Mesothelial cell of epicardium (in vitro differentiated cells): ENCODE measurements at regions not wholly inside any gene's neighbourhood (a gene's known extent, or its start where the extent isn't known, plus 50 kb on each side); places are given as distances from the start of the nearest gene placed in this dataset.

Source experiments
- DNase-seq, 2 experiments: peaks; one replicate each; pipeline ENCODE4 v3.0.0; 2021; ENCODE audit warnings: low spot score in 2 of 2; ENCODE audit not compliant: unreplicated experiment in 2 of 2
- H3K27ac Mint-ChIP-seq: 2 replicates; pipeline ENCODE4 v1.8.0; 2021; ENCODE audit warnings: mixed read lengths
- H3K27me3 Mint-ChIP-seq: 2 replicates; pipeline ENCODE4 v1.8.0; 2021; ENCODE audit warnings: low read depth, mixed read lengths
- H3K36me3 Mint-ChIP-seq: 2 replicates; pipeline ENCODE4 v1.8.0; 2021; ENCODE audit warnings: mixed read lengths
- H3K4me1 Mint-ChIP-seq: 2 replicates; pipeline ENCODE4 v1.8.0; 2021; ENCODE audit warnings: mixed read lengths
- H3K4me3 Mint-ChIP-seq: 2 replicates; pipeline ENCODE4 v1.8.0; 2021; ENCODE audit warnings: mild to moderate bottlenecking, moderate library complexity, mixed read lengths
- H3K9me3 Mint-ChIP-seq: 2 replicates; pipeline ENCODE4 v1.8.0; 2021; ENCODE audit warnings: mixed read lengths
- TF ChIP-seq, protein P1 (sequence below): fragments of 200-600 bp; sonication (generic); IDR thresholded peaks from one replicate; pipeline ENCODE4 v1.5.0; 2021; ENCODE audit warnings: antibody characterized with exemption; ENCODE audit not compliant: unreplicated experiment

DNA sequence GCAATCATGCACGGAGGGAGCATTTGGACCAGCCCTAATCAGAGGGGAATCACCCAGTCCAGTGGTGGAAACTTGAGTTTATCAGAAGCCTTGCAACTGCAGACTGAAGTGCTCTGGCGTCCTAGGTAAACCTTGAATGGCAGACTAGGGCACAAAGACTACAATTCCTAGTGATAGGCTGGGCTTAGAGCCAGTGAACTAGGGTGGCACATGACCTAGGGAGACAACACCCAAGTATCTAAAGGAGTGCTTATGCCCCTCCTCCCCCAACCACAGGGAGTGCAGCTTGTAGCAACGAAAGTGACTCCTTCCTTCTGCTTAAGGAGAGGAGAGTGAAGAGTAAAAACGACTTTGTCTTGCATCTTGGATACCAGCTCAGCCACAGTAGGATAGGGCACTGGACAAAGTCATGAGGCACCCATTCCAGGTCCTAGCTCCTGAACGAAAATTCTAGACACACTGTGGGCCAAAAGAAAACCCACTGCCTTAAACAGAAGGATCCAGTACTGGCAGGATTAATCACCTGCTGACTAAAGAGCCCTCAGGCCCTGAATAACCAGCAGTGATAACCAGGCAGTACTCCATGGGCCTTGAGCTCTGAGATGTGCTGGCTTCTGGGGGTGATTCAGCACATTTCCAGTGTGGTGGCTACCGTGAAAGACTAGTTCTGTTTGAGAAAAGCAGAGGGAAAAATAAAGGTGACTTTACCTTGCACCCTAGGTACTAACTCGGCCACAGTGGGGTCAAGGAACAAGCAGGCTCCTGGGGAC is 58.7 kb upstream of the STARD8 start:
- H3K27ac Mint-ChIP-seq, result no peak overlapping the region
- H3K27me3 Mint-ChIP-seq, result no peaks in the 10 kb centered on the region
- TF ChIP-seq, protein P1, sequence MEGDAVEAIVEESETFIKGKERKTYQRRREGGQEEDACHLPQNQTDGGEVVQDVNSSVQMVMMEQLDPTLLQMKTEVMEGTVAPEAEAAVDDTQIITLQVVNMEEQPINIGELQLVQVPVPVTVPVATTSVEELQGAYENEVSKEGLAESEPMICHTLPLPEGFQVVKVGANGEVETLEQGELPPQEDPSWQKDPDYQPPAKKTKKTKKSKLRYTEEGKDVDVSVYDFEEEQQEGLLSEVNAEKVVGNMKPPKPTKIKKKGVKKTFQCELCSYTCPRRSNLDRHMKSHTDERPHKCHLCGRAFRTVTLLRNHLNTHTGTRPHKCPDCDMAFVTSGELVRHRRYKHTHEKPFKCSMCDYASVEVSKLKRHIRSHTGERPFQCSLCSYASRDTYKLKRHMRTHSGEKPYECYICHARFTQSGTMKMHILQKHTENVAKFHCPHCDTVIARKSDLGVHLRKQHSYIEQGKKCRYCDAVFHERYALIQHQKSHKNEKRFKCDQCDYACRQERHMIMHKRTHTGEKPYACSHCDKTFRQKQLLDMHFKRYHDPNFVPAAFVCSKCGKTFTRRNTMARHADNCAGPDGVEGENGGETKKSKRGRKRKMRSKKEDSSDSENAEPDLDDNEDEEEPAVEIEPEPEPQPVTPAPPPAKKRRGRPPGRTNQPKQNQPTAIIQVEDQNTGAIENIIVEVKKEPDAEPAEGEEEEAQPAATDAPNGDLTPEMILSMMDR, result no peak
- no peaks in the 10 kb centered on the region for H3K36me3 Mint-ChIP-seq
- no peaks in the 10 kb centered on the region for H3K4me1 Mint-ChIP-seq
- H3K9me3 Mint-ChIP-seq, result peaks cover 44% of the 10 kb centered on the region
- no peak for DNase-seq
- H3K4me3 Mint-ChIP-seq, result no peak overlapping the region

- Mint-ChIP-seq H3K4me3 (no peak overlapping the region), H3K36me3 (no peaks in the 10 kb centered on the region)
- TF ChIP-seq, protein P1, result no peak
Measured at GRCh38 chrX:68589372-68589753, 58.1 kb upstream of the STARD8 start.

GRCh38 chrX:68594769-68595168 is 52.7 kb upstream of the STARD8 start:
- TF ChIP-seq, protein P1, result no peak
- Mint-ChIP-seq H3K27me3 (no peaks in the 10 kb centered on the region), H3K4me1 (no peaks in the 10 kb centered on the region), H3K4me3 (no peak overlapping the region), H3K9me3 (peaks cover 73% of the 10 kb centered on the region), H3K36me3 (no peaks in the 10 kb centered on the region), H3K27ac (no peak overlapping the region)
- no peak for DNase-seq

More at GRCh38 chrX:68589372-68589753, 58.1 kb upstream of the STARD8 start:
- H3K27me3 Mint-ChIP-seq, result no peaks in the 10 kb centered on the region
- H3K27ac Mint-ChIP-seq, result no peak overlapping the region
- no peaks in the 10 kb centered on the region for H3K4me1 Mint-ChIP-seq
- DNase-seq, result no peak
- peaks cover 47% of the 10 kb centered on the region for H3K9me3 Mint-ChIP-seq

DNA sequence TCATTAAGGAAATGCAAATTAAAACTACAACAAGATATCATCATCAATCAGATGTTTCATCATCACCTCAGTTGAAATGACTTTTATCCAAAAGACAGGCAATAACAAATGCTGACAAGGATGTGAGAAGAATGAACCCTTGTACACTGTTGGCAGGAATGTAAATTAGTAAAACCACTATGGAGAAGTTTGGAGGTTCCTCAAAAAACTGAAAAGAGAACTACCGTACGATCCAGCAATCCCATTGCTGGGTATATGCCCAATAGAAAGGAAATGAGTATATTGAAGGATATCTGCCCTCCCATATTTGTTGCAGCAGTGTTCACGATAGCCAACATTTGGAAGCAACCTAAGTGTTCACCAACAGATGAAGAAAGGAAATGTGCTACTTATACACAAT is 50.6 kb upstream of the STARD8 start:
- Mint-ChIP-seq H3K36me3 (peaks cover under 1% of the 10 kb centered on the region), H3K4me3 (no peak overlapping the region), H3K27ac (no peak overlapping the region), H3K9me3 (peaks cover 72% of the 10 kb centered on the region), H3K4me1 (no peaks in the 10 kb centered on the region), H3K27me3 (no peaks in the 10 kb centered on the region)
- DNase-seq, result no peak
- TF ChIP-seq, protein P1, result no peak
